Loucy (cell line): ENCODE measurements at regions not wholly inside any gene's neighbourhood (a gene's known extent, or its start where the extent isn't known, plus 50 kb on each side); places are given as distances from the start of the nearest gene placed in this dataset.

ENCODE experiments used
- H2AFZ ChIP-seq: fragments of 200-600 bp; sonication (generic); 2 replicates; pipeline ENCODE4 v1.6.0; 2016; ENCODE audit warnings: antibody characterized with exemption, mild to moderate bottlenecking, low read length, moderate library complexity
- H3F3A ChIP-seq: fragments of 200-600 bp; 2 replicates; pipeline ENCODE4 v1.6.0; 2016; ENCODE audit warnings: antibody characterized with exemption, low read depth, mild to moderate bottlenecking
- H3K27me3 ChIP-seq: fragments of 200-600 bp; sonication (generic); 2 replicates; pipeline ENCODE4 v1.6.1; 2014; ENCODE audit warnings: low read length, mild to moderate bottlenecking; ENCODE audit not compliant: insufficient read depth, poor library complexity, severe bottlenecking
- H3K36me3 ChIP-seq: fragments of 200-600 bp; sonication (generic); 2 replicates; pipeline ENCODE4 v1.6.1; 2016; ENCODE audit warnings: low read length; ENCODE audit not compliant: insufficient read depth
- H3K4me1 ChIP-seq: fragments of 200-600 bp; sonication (generic); 2 replicates; pipeline ENCODE4 v1.5.1; 2014; ENCODE audit warnings: low read length, mild to moderate bottlenecking; ENCODE audit not compliant: insufficient read depth, poor library complexity, severe bottlenecking
- H3K4me2 ChIP-seq: fragments of 200-600 bp; sonication (generic); 2 replicates; pipeline ENCODE4 v1.6.0; 2014; ENCODE audit warnings: antibody characterized with exemption, low read length, low read depth, mild to moderate bottlenecking; ENCODE audit not compliant: poor library complexity, severe bottlenecking
- H3K4me3 ChIP-seq: fragments of 200-600 bp; sonication (generic); 2 replicates; pipeline ENCODE4 v1.5.1; 2014; ENCODE audit warnings: low read length, mild to moderate bottlenecking, mixed read lengths; ENCODE audit not compliant: poor library complexity, severe bottlenecking
- H3K79me2 ChIP-seq: fragments of 200-600 bp; sonication (generic); 2 replicates; pipeline ENCODE4 v1.6.1; 2014; ENCODE audit warnings: low read length; ENCODE audit not compliant: insufficient read depth
- H3K9ac ChIP-seq: fragments of 200-600 bp; sonication (generic); 2 replicates; pipeline ENCODE4 v1.6.0; 2014; ENCODE audit warnings: mild to moderate bottlenecking, low read depth, low read length, moderate library complexity; ENCODE audit not compliant: poor library complexity, severe bottlenecking
- H3K9me2 ChIP-seq: fragments of 200-600 bp; sonication (generic); replicated peaks from 2 replicates; pipeline ENCODE4 v1.6.1; 2016; ENCODE audit warnings: low read depth, low read length, mixed read lengths
- H3K9me3 ChIP-seq: fragments of 200-600 bp; sonication (generic); 2 replicates; pipeline ENCODE4 v1.6.1; 2014; ENCODE audit warnings: mild to moderate bottlenecking, antibody characterized with exemption, low read length, low read depth; ENCODE audit not compliant: insufficient read depth
- H4K20me1 ChIP-seq: fragments of 200-600 bp; sonication (generic); 2 replicates; pipeline ENCODE4 v1.6.0; 2014; ENCODE audit warnings: antibody characterized with exemption, low read length, mild to moderate bottlenecking; ENCODE audit not compliant: insufficient read depth, poor library complexity, severe bottlenecking
- CTCF ChIP-seq: fragments of 200-600 bp; sonication (generic); conservative IDR thresholded peaks from 2 replicates; pipeline ENCODE4 v1.5.1; 2014; ENCODE audit warnings: mild to moderate bottlenecking, antibody characterized with exemption, low read length
- EZH2phosphoT487 ChIP-seq: fragments of 200-600 bp; IDR thresholded peaks from 2 replicates; pipeline ENCODE4 v1.6.1; 2018; ENCODE audit warnings: antibody characterized with exemption, mild to moderate bottlenecking, moderate library complexity, borderline replicate concordance

- Histone ChIP-seq H3K9me3 (no peaks in the 10 kb centered on the region), H4K20me1 (no peaks in the 10 kb centered on the region), H2AFZ (no peak overlapping the region), H3K27me3 (no peaks in the 10 kb centered on the region), H3K79me2 (no peaks in the 10 kb centered on the region), H3K36me3 (no peaks in the 10 kb centered on the region), H3K9me2 (no peaks in the 10 kb centered on the region), H3K4me1 (no peaks in the 10 kb centered on the region), H3F3A (no peaks in the 10 kb centered on the region), H3K4me3 (no peak overlapping the region), H3K9ac (no peak overlapping the region), H3K4me2 (no peak overlapping the region)
- TF ChIP-seq EZH2phosphoT487: no peak
- no peak for TF ChIP-seq CTCF
Observed at GRCh38 chr2:19434413-19434812, 76.0 kb upstream of the OSR1 start.

- no peaks in the 10 kb centered on the region for H3F3A ChIP-seq
- H3K4me1 ChIP-seq: no peaks in the 10 kb centered on the region
- no peak overlapping the region for H2AFZ ChIP-seq
- H4K20me1 ChIP-seq: no peaks in the 10 kb centered on the region
- no peak overlapping the region for H3K9ac ChIP-seq
- no peaks in the 10 kb centered on the region for H3K36me3 ChIP-seq
- no peaks in the 10 kb centered on the region for H3K9me2 ChIP-seq
- no peaks in the 10 kb centered on the region for H3K27me3 ChIP-seq
- no peak overlapping the region for H3K4me2 ChIP-seq
- H3K4me3 ChIP-seq: no peak overlapping the region
- TF ChIP-seq CTCF (no peak), EZH2phosphoT487 (no peak)
- no peaks in the 10 kb centered on the region for H3K9me3 ChIP-seq
- no peaks in the 10 kb centered on the region for H3K79me2 ChIP-seq
Observed at GRCh38 chr2:19426941-19427340, 68.5 kb upstream of the OSR1 start.

GRCh38 chr2:19426144-19426543, 67.7 kb upstream of the OSR1 start:
- H3K27me3 ChIP-seq: no peaks in the 10 kb centered on the region
- no peak overlapping the region for H3K4me2 ChIP-seq

More at GRCh38 chr2:19426144-19426543, 67.7 kb upstream of the OSR1 start:
- Histone ChIP-seq H3K4me1 (no peaks in the 10 kb centered on the region), H4K20me1 (no peaks in the 10 kb centered on the region), H3K4me3 (no peak overlapping the region), H3K9me3 (no peaks in the 10 kb centered on the region), H3K9ac (no peak overlapping the region), H3K36me3 (no peaks in the 10 kb centered on the region), H3K9me2 (no peaks in the 10 kb centered on the region), H3F3A (no peaks in the 10 kb centered on the region), H3K79me2 (no peaks in the 10 kb centered on the region), H2AFZ (no peak overlapping the region)
- TF ChIP-seq EZH2phosphoT487: no peak
- no peak for TF ChIP-seq CTCF
